ENCODE measurements at regions not wholly inside any gene's neighbourhood (a gene's known extent, or its start where the extent isn't known, plus 50 kb on each side); places are given as distances from the start of the nearest gene placed in this dataset.

- H3K9ac ChIP-seq (ENCODE audit: low read length) = no peak overlapping the region
- H3K9me2 ChIP-seq (ENCODE audit: insufficient read depth) = no peaks in the 10 kb centered on the region
- no peak overlapping the region for H2AFZ ChIP-seq (ENCODE audit: low read depth, low read length, poor library complexity, severe bottlenecking)
- BruUV-seq (replicated peaks) = no TSS peak
- H3K4me3 ChIP-seq (replicated peaks in 1 of 2; ENCODE audit: low read depth in 1 of 2, low read length in 2 of 2) = no peak overlapping the region
- ChIA-PET CTCF (interaction anchor here (1.2 kb wide), 1 partner anchor 218 kb away, joined by 3 read pairs; no protein-coding TSS in a partner anchor), RAD21 (ENCODE audit: low non-redundant PET in 1 of 2, low total read pairs in 2 of 2, uncharacterized antibody in 2 of 2, unreplicated experiment in 2 of 2) (no interaction called here), POLR2A (no interaction called here)
- H3K79me2 ChIP-seq (ENCODE audit: insufficient read depth, low read length) = no peaks in the 10 kb centered on the region
- TF ChIP-seq CBX3 (IDR thresholded peaks at IDR 0.05; ENCODE audit: low read depth) = no peak
- no peak for TF ChIP-seq SRF (IDR thresholded peaks at IDR 0.05; ENCODE audit: low read depth)
- no peak for TF ChIP-seq EZH2phosphoT487 (IDR thresholded peaks at IDR 0.05; ENCODE audit: borderline replicate concordance)
- no peak for TF ChIP-seq ZNF274 (IDR thresholded peaks at IDR 0.05; ENCODE audit: low read depth, low read length)
- no peak for TF ChIP-seq SP1 (IDR thresholded peaks at IDR 0.05; ENCODE audit: low read depth)
- no peak for TF ChIP-seq ELF1 (IDR thresholded peaks at IDR 0.05; ENCODE audit: borderline replicate concordance, low read depth)
- TF ChIP-seq MAX (IDR thresholded peaks at IDR 0.05) = no peak
- no peak for TF ChIP-seq CTCF (IDR thresholded peaks at IDR 0.05 in 2 of 3, conservative IDR thresholded peaks at IDR 0.05 in 1 of 3; ENCODE audit: borderline replicate concordance in 1 of 3, insufficient read depth in 1 of 3, low read depth in 2 of 3, low read length in 2 of 3)
- TF ChIP-seq CEBPB (IDR thresholded peaks at IDR 0.05; ENCODE audit: low read depth) = no peak
- TF ChIP-seq TCF7L2 (IDR thresholded peaks at IDR 0.05; ENCODE audit: borderline replicate concordance, extremely low read depth, insufficient read depth, insufficient read length) = no peak
- intact Hi-C loops (cut with micrococcal nuclease) = no loop called here
- H3K4me1 ChIP-seq (ENCODE audit: control insufficient read depth in 1 of 2, insufficient read depth in 2 of 2, low read length in 2 of 2) = no peaks in the 10 kb centered on the region
- peaks cover 6 to 24% of the 10 kb centered on the region in 2 experiments; a peak in 3 of 4 replicates for H3K9me3 ChIP-seq (ENCODE audit: control insufficient read depth in 1 of 2, insufficient read depth in 1 of 2, low read depth in 1 of 2, low read length in 2 of 2)
- H3K27ac ChIP-seq (ENCODE audit: low read depth, low read length) = no peak overlapping the region
- H3K27me3 ChIP-seq (ENCODE audit: insufficient read depth, low read length) = no peaks in the 10 kb centered on the region; the same call in 1 of the 2 replicates
- no peaks in the 10 kb centered on the region for H4K20me1 ChIP-seq (ENCODE audit: insufficient read depth)
- ATAC-seq (no peak), DNase-seq (ENCODE audit: low read depth, low spot score) (no peak)
- H3K36me3 ChIP-seq (ENCODE audit: control insufficient read depth in 1 of 2, insufficient read depth in 2 of 2, low read length in 2 of 2) = no peaks in the 10 kb centered on the region
- H3K4me2 ChIP-seq (ENCODE audit: low read length) = no peak overlapping the region
These were observed 79.1 kb upstream of the FCN1 start for GRCh38 chr9:134996591-134997530.

Measured in HCT116 (cell line).